HG02885 (cell line): ENCODE measurements at regions not wholly inside any gene's neighbourhood (a gene's known extent, or its start where the extent isn't known, plus 50 kb on each side); places are given as distances from the start of the nearest gene placed in this dataset.

ENCODE experiments used
- ATAC-seq: cut with Tn5 transposase; IDR thresholded peaks from one replicate; pipeline ENCODE4 v1.9.1; 2021; ENCODE audit warnings: mild to moderate bottlenecking; ENCODE audit not compliant: unreplicated experiment, poor library complexity

- no peak for ATAC-seq
These were observed 2840.3 kb upstream of the PCDH20 start for GRCh38 chr13:64255988-64256387.

GRCh38 chr13:64248371-64249065 is 2832.9 kb upstream of the PCDH20 start:
- no peak for ATAC-seq

GRCh38 chr13:64239372-64239771 is 2823.7 kb upstream of the PCDH20 start:
- ATAC-seq = no peak

- no peak for ATAC-seq
These were observed 2818.6 kb upstream of the PCDH20 start for GRCh38 chr13:64234255-64234654.

- no peak for ATAC-seq
These were observed 2807.4 kb upstream of the PCDH20 start for GRCh38 chr13:64223016-64223415.

GRCh38 chr13:64206430-64207225 is 2791.0 kb upstream of the PCDH20 start:
- no peak for ATAC-seq

GRCh38 chr13:64202517-64202916 is 2786.9 kb upstream of the PCDH20 start:
- no peak for ATAC-seq

- ATAC-seq = no peak
These were observed 2781.6 kb upstream of the PCDH20 start for GRCh38 chr13:64197232-64197631.

GRCh38 chr13:64186503-64187250 is 2771.0 kb upstream of the PCDH20 start:
- no peak for ATAC-seq

- ATAC-seq = no peak
These were observed 2770.4 kb upstream of the PCDH20 start for GRCh38 chr13:64186071-64186470.

- no peak for ATAC-seq
These were observed 2765.1 kb upstream of the PCDH20 start for GRCh38 chr13:64180756-64181155.

- ATAC-seq = no peak
These were observed 2750.2 kb upstream of the PCDH20 start for GRCh38 chr13:64165826-64166225.

GRCh38 chr13:64164435-64164834 is 2748.8 kb upstream of the PCDH20 start:
- no peak for ATAC-seq

GRCh38 chr13:64160479-64160878 is 2744.8 kb upstream of the PCDH20 start:
- ATAC-seq = no peak

GRCh38 chr13:64158908-64159307 is 2743.3 kb upstream of the PCDH20 start:
- ATAC-seq = no peak

- ATAC-seq = no peak
These were observed 2738.9 kb upstream of the PCDH20 start for GRCh38 chr13:64154514-64154913.

- ATAC-seq = no peak
These were observed 2715.0 kb upstream of the PCDH20 start for GRCh38 chr13:64130600-64130999.

GRCh38 chr13:64130171-64130570 is 2714.5 kb upstream of the PCDH20 start:
- ATAC-seq = no peak

GRCh38 chr13:64127856-64128255 is 2712.2 kb upstream of the PCDH20 start:
- no peak for ATAC-seq

- no peak for ATAC-seq
These were observed 2711.5 kb upstream of the PCDH20 start for GRCh38 chr13:64127192-64127591.
